H1 (cell line): ENCODE measurements at regions not wholly inside any gene's neighbourhood (a gene's known extent, or its start where the extent isn't known, plus 50 kb on each side); places are given as distances from the start of the nearest gene placed in this dataset.
A peak's percentile ranks its signal among the peaks of the same experiment; 100 is the strongest.

Experiments
- EP300 ChIP-seq, 2 experiments: IDR thresholded peaks; 1 replicate in 1 of 2; 2 replicates in 1 of 2; pipeline ENCODE4 v1.6.1; 2011 to 2012; ENCODE audit warnings: low read depth in 2 of 2, low read length in 2 of 2, mild to moderate bottlenecking in 2 of 2, borderline replicate concordance in 1 of 2, inconsistent platforms in 1 of 2, moderate library complexity in 1 of 2
- JUND ChIP-seq: IDR thresholded peaks from 2 replicates; pipeline ENCODE4 v1.6.1; 2011; ENCODE audit warnings: mild to moderate bottlenecking, improper control_type of control experiment, low read length
- NANOG ChIP-seq: IDR thresholded peaks from 2 replicates; pipeline ENCODE4 v1.6.1; 2011; ENCODE audit warnings: low read length, low read depth, mild to moderate bottlenecking, inconsistent platforms; ENCODE audit not compliant: insufficient read depth, poor library complexity, severe bottlenecking
- SAP30 ChIP-seq: fragments of 300-600 bp; sonication (generic); IDR thresholded peaks from 2 replicates; pipeline ENCODE4 v1.7.1; 2012; ENCODE audit warnings: low read length, moderate library complexity, mild to moderate bottlenecking, inconsistent platforms; ENCODE audit not compliant: insufficient read depth, insufficient replicate concordance
- SUZ12 ChIP-seq: fragments of 200-600 bp; sonication (generic); IDR thresholded peaks from 2 replicates; pipeline ENCODE4 v1.6.1; 2012; ENCODE audit warnings: mild to moderate bottlenecking, inconsistent platforms, low read length, moderate library complexity, mixed read lengths
- TF ChIP-seq, protein P1 (sequence below): fragments of 300-600 bp; sonication (generic); IDR thresholded peaks from 2 replicates; pipeline ENCODE4 v1.7.1; 2012; ENCODE audit warnings: low read length, moderate library complexity, mild to moderate bottlenecking, inconsistent platforms; ENCODE audit not compliant: insufficient replicate concordance
- TF ChIP-seq, protein P2 (sequence below): IDR thresholded peaks from 2 replicates; pipeline ENCODE4 v1.6.1; 2011; ENCODE audit warnings: low read length, improper control_type of control experiment

DNA sequence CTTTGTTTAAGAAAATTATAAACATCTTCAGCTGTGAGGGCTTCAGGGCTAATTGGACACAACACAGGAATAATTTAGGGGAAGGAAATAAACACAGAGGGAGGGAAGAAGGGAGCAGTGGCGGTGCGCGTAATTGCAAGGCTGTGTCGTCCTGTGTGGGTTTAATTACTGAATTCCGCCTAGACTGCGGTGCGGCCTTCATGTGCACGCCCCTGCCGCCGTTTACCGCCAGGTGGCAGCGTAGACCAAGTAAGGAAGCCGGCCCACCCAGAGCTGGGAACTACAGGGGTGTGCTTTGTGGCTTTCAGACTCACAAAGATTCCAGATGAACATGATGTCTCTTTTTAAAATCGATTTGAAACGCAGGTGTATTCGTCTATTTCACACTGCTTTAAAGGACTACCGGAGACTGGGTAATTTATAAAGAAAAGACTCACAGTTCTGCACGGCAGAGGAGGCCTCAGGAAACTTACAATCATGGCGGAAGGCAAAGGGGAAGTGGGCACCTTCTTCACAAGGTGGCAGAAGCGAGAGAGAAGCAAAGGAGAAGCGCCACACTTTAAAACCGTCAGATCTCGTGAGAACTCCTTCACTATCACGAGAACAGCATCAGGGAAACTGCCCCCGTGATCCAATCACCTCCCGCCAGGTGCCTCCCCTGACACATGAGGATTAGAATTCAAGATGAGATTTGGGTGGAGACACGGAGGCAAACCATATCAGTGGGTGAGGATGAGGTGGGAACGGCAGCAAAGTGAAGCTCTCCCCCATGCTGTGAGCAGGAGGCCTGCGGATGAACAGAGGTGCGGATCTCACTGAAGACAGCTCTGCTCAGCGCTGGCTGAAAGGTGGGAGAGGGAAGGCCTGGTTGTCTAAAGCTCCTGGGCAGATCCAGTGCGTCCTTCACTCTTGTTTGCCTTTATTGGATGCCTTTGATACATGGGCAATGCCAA, 222.0 kb upstream of the PDE10A start (continued):
- TF ChIP-seq, protein P1, sequence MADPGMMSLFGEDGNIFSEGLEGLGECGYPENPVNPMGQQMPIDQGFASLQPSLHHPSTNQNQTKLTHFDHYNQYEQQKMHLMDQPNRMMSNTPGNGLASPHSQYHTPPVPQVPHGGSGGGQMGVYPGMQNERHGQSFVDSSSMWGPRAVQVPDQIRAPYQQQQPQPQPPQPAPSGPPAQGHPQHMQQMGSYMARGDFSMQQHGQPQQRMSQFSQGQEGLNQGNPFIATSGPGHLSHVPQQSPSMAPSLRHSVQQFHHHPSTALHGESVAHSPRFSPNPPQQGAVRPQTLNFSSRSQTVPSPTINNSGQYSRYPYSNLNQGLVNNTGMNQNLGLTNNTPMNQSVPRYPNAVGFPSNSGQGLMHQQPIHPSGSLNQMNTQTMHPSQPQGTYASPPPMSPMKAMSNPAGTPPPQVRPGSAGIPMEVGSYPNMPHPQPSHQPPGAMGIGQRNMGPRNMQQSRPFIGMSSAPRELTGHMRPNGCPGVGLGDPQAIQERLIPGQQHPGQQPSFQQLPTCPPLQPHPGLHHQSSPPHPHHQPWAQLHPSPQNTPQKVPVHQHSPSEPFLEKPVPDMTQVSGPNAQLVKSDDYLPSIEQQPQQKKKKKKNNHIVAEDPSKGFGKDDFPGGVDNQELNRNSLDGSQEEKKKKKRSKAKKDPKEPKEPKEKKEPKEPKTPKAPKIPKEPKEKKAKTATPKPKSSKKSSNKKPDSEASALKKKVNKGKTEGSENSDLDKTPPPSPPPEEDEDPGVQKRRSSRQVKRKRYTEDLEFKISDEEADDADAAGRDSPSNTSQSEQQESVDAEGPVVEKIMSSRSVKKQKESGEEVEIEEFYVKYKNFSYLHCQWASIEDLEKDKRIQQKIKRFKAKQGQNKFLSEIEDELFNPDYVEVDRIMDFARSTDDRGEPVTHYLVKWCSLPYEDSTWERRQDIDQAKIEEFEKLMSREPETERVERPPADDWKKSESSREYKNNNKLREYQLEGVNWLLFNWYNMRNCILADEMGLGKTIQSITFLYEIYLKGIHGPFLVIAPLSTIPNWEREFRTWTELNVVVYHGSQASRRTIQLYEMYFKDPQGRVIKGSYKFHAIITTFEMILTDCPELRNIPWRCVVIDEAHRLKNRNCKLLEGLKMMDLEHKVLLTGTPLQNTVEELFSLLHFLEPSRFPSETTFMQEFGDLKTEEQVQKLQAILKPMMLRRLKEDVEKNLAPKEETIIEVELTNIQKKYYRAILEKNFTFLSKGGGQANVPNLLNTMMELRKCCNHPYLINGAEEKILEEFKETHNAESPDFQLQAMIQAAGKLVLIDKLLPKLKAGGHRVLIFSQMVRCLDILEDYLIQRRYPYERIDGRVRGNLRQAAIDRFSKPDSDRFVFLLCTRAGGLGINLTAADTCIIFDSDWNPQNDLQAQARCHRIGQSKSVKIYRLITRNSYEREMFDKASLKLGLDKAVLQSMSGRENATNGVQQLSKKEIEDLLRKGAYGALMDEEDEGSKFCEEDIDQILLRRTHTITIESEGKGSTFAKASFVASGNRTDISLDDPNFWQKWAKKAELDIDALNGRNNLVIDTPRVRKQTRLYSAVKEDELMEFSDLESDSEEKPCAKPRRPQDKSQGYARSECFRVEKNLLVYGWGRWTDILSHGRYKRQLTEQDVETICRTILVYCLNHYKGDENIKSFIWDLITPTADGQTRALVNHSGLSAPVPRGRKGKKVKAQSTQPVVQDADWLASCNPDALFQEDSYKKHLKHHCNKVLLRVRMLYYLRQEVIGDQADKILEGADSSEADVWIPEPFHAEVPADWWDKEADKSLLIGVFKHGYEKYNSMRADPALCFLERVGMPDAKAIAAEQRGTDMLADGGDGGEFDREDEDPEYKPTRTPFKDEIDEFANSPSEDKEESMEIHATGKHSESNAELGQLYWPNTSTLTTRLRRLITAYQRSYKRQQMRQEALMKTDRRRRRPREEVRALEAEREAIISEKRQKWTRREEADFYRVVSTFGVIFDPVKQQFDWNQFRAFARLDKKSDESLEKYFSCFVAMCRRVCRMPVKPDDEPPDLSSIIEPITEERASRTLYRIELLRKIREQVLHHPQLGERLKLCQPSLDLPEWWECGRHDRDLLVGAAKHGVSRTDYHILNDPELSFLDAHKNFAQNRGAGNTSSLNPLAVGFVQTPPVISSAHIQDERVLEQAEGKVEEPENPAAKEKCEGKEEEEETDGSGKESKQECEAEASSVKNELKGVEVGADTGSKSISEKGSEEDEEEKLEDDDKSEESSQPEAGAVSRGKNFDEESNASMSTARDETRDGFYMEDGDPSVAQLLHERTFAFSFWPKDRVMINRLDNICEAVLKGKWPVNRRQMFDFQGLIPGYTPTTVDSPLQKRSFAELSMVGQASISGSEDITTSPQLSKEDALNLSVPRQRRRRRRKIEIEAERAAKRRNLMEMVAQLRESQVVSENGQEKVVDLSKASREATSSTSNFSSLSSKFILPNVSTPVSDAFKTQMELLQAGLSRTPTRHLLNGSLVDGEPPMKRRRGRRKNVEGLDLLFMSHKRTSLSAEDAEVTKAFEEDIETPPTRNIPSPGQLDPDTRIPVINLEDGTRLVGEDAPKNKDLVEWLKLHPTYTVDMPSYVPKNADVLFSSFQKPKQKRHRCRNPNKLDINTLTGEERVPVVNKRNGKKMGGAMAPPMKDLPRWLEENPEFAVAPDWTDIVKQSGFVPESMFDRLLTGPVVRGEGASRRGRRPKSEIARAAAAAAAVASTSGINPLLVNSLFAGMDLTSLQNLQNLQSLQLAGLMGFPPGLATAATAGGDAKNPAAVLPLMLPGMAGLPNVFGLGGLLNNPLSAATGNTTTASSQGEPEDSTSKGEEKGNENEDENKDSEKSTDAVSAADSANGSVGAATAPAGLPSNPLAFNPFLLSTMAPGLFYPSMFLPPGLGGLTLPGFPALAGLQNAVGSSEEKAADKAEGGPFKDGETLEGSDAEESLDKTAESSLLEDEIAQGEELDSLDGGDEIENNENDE, result no peak
- TF ChIP-seq SAP30 (no peak), SUZ12 (no peak), JUND (no peak), NANOG (peak; percentile 23), EP300 (IDR thresholded peaks at IDR 0.05; ENCODE audit: borderline replicate concordance in 1 of 2, low read depth in 2 of 2, low read length in 2 of 2) (no peak)
- TF ChIP-seq, protein P2, sequence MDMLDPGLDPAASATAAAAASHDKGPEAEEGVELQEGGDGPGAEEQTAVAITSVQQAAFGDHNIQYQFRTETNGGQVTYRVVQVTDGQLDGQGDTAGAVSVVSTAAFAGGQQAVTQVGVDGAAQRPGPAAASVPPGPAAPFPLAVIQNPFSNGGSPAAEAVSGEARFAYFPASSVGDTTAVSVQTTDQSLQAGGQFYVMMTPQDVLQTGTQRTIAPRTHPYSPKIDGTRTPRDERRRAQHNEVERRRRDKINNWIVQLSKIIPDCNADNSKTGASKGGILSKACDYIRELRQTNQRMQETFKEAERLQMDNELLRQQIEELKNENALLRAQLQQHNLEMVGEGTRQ, result no peak
